CD4-positive, CD25-positive, alpha-beta regulatory T cell (primary cell): ENCODE measurements at regions not wholly inside any gene's neighbourhood (a gene's known extent, or its start where the extent isn't known, plus 50 kb on each side); places are given as distances from the start of the nearest gene placed in this dataset.

ENCODE experiments used
- ATAC-seq, 2 donors: fragments of 150-1000 bp; cut with Tn5 transposase; one replicate each; pipeline ENCODE4 v1.10.0; 2021; ENCODE audit warnings: low read depth in 2 of 2, moderate number of reproducible peaks in 2 of 2, moderate library complexity in 1 of 2
- DNase-seq, 3 donors: peaks; one replicate each; pipeline versions ENCODE4 v3.0.0 to v3.0.0-alpha.2; 2012 to 2022; ENCODE audit warnings: mixed read lengths in 1 of 3
- H3K27ac ChIP-seq: one replicate; pipeline ENCODE4 v1.7.0; 2013; ENCODE audit warnings: mild to moderate bottlenecking, low read length; ENCODE audit not compliant: insufficient read depth, poor library complexity, severe bottlenecking
- H3K27me3 ChIP-seq: one replicate; pipeline ENCODE4 v1.7.0; 2013; ENCODE audit warnings: low read length; ENCODE audit not compliant: control insufficient read depth, insufficient read depth
- H3K36me3 ChIP-seq: one replicate; pipeline ENCODE4 v1.7.0; 2013; ENCODE audit warnings: mild to moderate bottlenecking, low read length, moderate library complexity; ENCODE audit not compliant: control insufficient read depth, insufficient read depth
- H3K4me1 ChIP-seq: 2 replicates; pipeline ENCODE4 v1.7.0; 2013; ENCODE audit warnings: mild to moderate bottlenecking, low read length; ENCODE audit not compliant: insufficient read depth, control insufficient read depth, poor library complexity, severe bottlenecking
- H3K4me3 ChIP-seq: one replicate; pipeline ENCODE4 v1.7.0; 2013; ENCODE audit warnings: low read depth, mild to moderate bottlenecking, low read length, moderate library complexity
- H3K9me3 ChIP-seq, 2 experiments: 1 replicate in 1 of 2; 2 replicates in 1 of 2; pipeline ENCODE4 v1.7.0; 2013; ENCODE audit warnings: low read length in 2 of 2, mild to moderate bottlenecking in 1 of 2, moderate library complexity in 1 of 2; ENCODE audit not compliant: control insufficient read depth in 2 of 2
- H3K27ac Mint-ChIP-seq, 3 donors: one replicate each; pipeline ENCODE4 v1.8.0; 2020 to 2022; ENCODE audit warnings: mild to moderate bottlenecking in 3 of 3, mixed read lengths in 3 of 3, moderate library complexity in 2 of 3
- H3K27me3 Mint-ChIP-seq: one replicate; pipeline ENCODE4 v1.8.0; 2022; ENCODE audit warnings: mild to moderate bottlenecking, mixed read lengths
- H3K36me3 Mint-ChIP-seq: one replicate; pipeline ENCODE4 v1.8.0; 2020; ENCODE audit warnings: mixed read lengths
- H3K4me1 Mint-ChIP-seq, 4 donors: one replicate each; pipeline ENCODE4 v1.8.0; 2020 to 2022; ENCODE audit warnings: mixed read lengths in 4 of 4, mild to moderate bottlenecking in 1 of 4
- H3K4me3 Mint-ChIP-seq, 4 donors: one replicate each; pipeline ENCODE4 v1.8.0; 2020 to 2022; ENCODE audit warnings: mild to moderate bottlenecking in 4 of 4, mixed read lengths in 4 of 4, moderate library complexity in 3 of 4
- H3K9me3 Mint-ChIP-seq, 7 donors: one replicate each; pipeline ENCODE4 v1.8.0; 2020 to 2022; ENCODE audit warnings: mixed read lengths in 7 of 7, mild to moderate bottlenecking in 3 of 7, moderate library complexity in 2 of 7

DNA sequence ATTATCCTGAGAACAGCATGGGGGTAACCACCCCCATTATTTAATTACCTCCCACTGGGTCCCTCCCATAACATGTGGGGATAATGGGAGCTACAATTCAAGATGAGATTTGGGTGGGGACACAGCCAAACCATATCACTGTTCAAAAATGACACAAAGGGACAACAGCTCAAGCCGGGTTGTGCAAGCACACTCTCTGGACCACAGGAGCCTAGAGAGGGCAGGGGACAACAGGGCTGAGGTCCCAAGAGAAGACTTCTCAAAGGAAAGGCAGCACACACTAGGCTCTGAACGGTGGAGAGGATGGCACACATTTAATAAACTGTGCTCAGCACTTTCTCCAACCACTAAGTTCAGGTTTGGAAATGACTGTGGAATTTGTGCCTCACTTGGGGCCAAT is 122.1 kb upstream of the PKDCC start:
- Histone ChIP-seq H3K36me3 (no peaks in the 10 kb centered on the region), H3K27me3 (no peaks in the 10 kb centered on the region), H3K27ac (no peak overlapping the region), H3K4me3 (no peak overlapping the region), H3K4me1 (no peaks in the 10 kb centered on the region), H3K9me3 (peaks cover 0 to 1% of the 10 kb centered on the region in 2 experiments)
- Mint-ChIP-seq H3K9me3 (peaks cover 0 to 3% (median 0%) of the 10 kb centered on the region in 7 donors), H3K4me3 (no peak overlapping the region), H3K4me1 (no peaks in the 10 kb centered on the region), H3K27ac (no peak overlapping the region), H3K27me3 (peaks cover 5% of the 10 kb centered on the region), H3K36me3 (no peaks in the 10 kb centered on the region)
- ATAC-seq (no peak), DNase-seq (no peak)

DNA sequence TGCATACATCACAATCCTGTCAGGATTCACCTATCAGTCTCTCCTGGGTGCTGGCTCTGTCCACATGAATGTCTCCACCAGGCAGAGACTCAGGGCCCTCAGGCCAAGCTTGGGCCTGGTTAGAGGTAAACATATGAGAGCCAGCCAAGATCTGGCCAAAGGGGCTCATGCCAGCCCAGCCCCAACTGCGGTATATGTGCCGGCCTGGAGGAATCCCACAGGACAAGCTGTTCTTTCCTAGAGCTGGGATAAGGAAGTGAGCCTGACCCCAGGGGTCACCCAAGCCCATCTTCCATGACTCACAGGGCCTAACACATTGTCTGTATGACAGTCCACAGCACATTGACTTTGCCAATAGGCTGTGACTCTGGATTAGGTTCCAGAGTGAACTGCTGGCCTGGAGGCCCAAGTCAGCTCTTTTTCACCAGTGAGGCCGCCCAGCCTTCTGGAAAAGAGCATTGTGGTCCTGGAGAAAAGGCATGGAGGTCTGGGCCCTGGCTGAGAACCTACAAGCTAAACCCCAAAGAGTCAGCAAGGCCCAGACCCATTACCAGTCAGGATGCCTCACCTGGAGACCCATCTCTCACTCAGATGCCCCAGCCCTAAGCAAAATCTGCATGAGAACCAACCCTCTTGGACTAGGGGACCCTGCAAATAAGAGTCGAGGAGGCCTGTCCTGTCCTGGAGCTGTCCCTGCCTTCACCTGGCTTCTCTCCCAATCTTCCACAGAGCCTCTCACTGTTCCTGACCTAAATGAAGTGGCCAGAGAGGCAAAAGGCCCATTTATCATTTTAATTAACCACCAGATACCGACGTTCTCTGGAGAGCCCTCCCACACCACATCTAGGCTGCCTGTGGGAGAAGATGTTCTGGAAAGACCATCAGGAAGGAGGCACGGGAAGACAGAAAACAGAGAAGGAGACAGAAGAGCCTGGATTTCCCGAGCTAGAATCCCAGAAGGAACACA is 120.9 kb upstream of the PKDCC start:
- H3K27me3 ChIP-seq = no peaks in the 10 kb centered on the region
- no peak overlapping the region for H3K4me3 ChIP-seq
- Mint-ChIP-seq H3K9me3 (peaks cover 0 to 3% (median 0%) of the 10 kb centered on the region in 7 donors), H3K27ac (no peak overlapping the region), H3K4me3 (no peak overlapping the region), H3K36me3 (no peaks in the 10 kb centered on the region), H3K4me1 (no peaks in the 10 kb centered on the region), H3K27me3 (no peaks in the 10 kb centered on the region)
- H3K27ac ChIP-seq = no peak overlapping the region
- ATAC-seq (no peak), DNase-seq (no peak)
- no peaks in the 10 kb centered on the region for H3K36me3 ChIP-seq
- no peaks in the 10 kb centered on the region for H3K4me1 ChIP-seq
- peaks cover 0 to 1% of the 10 kb centered on the region in 2 experiments for H3K9me3 ChIP-seq

DNA sequence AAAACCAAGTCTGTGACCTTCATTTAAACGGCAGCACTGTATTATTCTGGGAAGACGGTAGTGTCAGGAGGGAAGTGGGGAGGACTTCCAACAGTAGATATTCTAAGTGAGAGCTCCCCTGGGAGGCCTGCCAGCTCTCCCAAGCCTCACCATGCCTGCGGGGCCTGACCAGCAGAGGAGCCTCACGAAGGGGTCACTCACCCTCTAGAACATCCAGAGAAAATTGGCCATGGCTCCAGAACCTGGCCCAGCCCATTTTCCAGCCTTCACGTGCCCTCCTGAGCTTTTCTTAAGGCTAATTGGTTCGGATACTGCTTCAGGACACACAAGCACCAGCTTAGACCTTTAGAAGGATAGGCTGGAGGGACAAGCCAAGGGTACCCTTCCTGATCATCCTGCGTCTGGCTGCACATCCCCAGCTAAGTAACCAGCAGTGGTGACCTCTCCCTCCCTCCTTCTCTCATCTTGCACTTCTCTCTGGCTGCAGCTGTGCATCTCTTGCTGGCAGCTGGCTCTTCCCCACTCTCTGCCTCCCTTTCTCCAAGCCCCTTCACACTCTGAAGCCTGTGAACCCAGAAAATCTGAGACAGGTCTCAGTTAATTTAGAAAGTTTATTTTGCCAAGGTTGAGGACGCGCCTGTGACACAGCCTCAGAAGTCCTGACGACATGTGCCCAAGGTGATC is 120.1 kb upstream of the PKDCC start:
- Mint-ChIP-seq H3K4me1 (no peaks in the 10 kb centered on the region), H3K9me3 (peaks cover 0 to 3% (median 0%) of the 10 kb centered on the region in 7 donors), H3K27ac (peak overlapping the region in 1 of 3 donors; percentile 86), H3K27me3 (no peaks in the 10 kb centered on the region), H3K4me3 (no peak overlapping the region), H3K36me3 (no peaks in the 10 kb centered on the region)
- DNase-seq = no peak
- no peak for ATAC-seq
- no peaks in the 10 kb centered on the region for H3K36me3 ChIP-seq
- no peaks in the 10 kb centered on the region for H3K4me1 ChIP-seq
- H3K27ac ChIP-seq = no peak overlapping the region
- H3K27me3 ChIP-seq = no peaks in the 10 kb centered on the region
- H3K4me3 ChIP-seq = no peak overlapping the region
- peaks cover 0 to 1% of the 10 kb centered on the region in 2 experiments for H3K9me3 ChIP-seq

DNA sequence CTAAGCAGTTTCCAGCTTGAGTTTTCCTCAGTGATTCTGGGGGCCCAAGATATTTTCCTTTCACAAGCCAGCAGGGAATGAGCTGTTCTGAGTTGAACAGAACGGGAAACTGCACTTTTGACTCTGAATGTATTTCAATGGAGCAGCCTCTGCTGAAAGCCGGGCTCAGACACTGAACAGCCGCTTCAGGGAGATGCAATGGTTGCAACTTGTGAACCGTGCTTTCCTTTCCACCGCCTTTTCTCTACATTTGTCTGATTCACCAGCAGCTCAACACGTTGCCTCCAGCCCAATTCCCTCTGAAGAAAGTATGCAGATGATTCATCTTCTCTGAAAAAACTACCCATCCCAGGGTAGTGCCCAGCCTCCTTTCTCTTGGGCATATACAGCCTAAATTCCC is 119.3 kb upstream of the PKDCC start:
- Histone ChIP-seq H3K4me3 (no peak overlapping the region), H3K36me3 (no peaks in the 10 kb centered on the region), H3K27me3 (no peaks in the 10 kb centered on the region), H3K4me1 (no peaks in the 10 kb centered on the region), H3K27ac (no peak overlapping the region), H3K9me3 (peaks cover 0 to 1% of the 10 kb centered on the region in 2 experiments)
- H3K4me3 Mint-ChIP-seq = no peak overlapping the region
- ATAC-seq (no peak), DNase-seq (no peak)
- no peaks in the 10 kb centered on the region for H3K36me3 Mint-ChIP-seq
- H3K27ac Mint-ChIP-seq = no peak overlapping the region
- H3K4me1 Mint-ChIP-seq = no peaks in the 10 kb centered on the region
- H3K9me3 Mint-ChIP-seq = peaks cover 0 to 3% (median 0%) of the 10 kb centered on the region in 7 donors
- no peaks in the 10 kb centered on the region for H3K27me3 Mint-ChIP-seq

DNA sequence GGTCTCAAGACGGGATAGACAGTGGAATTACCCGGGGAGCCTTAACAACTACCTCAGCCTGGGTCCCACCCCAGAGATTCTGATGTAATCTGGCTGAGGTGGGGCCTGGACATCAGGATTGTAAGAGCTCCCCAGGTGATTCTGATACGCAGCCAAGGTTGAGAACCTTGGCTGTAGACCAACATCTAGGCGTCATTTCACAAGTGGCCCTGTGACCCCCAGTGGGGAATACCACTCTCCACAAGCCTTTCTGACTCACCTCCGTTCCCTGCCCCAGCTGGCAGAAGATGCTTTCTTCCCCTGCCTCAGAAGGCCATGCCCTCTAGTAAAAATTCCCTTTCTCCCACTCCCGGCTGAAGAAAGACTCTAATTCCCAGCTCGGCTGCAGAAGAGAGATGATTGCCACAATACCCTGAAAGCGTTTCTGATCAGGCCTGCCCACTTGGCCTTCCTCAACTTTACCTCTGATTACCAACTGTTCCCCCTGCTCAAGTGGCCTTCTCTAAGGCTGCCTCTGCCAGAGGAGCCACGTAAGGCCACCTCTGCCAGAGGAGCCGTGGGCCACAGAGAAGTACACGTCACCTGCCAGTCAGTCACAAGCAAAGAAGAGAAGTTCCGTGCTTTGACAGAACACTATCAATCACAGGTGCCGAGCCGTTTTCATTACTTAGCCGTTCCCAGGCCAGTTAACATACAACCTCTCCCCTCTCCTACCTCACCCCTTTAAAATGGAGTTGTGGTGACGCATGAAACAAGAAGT is 116.8 kb upstream of the PKDCC start:
- no peaks in the 10 kb centered on the region for H3K9me3 ChIP-seq
- H3K4me3 Mint-ChIP-seq = no peak overlapping the region
- ATAC-seq = no peak

DNA sequence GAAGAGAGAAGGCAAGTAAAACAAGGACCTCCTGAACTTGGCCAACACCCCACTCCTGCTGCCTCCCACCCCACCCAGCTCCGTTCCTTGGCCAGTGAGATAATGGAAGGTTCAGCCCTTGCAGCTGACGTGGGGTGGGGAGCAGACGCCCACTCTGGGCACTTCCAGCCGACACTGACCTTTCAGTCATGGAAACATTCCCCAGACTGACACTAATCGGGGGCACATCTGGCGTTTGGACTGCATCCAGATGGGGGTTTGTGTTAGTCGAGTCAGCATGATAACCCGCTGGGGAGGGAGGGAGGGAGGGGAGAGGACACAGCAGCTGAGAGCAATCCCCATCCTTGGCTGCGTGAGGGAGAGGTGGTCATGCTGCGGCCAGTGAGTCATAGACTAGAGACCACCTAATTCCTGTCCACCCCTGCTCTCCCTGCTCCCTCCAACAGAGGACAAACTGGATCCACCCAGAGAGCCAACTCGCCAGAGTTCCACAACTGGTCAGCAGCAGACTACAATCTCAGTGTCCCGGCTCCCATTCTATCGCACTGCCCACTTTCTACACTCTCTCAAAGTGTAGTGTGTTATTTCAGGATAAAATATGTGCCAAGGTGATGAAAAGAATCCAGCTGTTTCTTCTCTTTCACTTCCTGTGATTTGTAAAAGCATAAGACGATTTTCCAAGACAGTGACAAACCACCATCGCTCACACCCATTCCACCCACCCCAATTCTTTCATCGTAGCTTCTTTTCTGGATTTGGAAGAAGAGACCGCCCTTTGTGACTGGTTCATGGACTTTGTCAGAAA is 115.4 kb upstream of the PKDCC start:
- H3K27ac ChIP-seq = no peak overlapping the region
- Mint-ChIP-seq H3K9me3 (no peaks in the 10 kb centered on the region), H3K4me3 (no peak overlapping the region), H3K36me3 (no peaks in the 10 kb centered on the region), H3K4me1 (no peaks in the 10 kb centered on the region), H3K27me3 (no peaks in the 10 kb centered on the region), H3K27ac (no peak overlapping the region)
- H3K36me3 ChIP-seq = no peaks in the 10 kb centered on the region
- H3K9me3 ChIP-seq = no peaks in the 10 kb centered on the region
- no peaks in the 10 kb centered on the region for H3K4me1 ChIP-seq
- DNase-seq (no peak), ATAC-seq (no peak)
- no peaks in the 10 kb centered on the region for H3K27me3 ChIP-seq
- no peak overlapping the region for H3K4me3 ChIP-seq

More for the DNA sequence above, 116.8 kb upstream of the PKDCC start:
- no peak overlapping the region for H3K27ac ChIP-seq
- H3K27ac Mint-ChIP-seq = no peak overlapping the region
- no peaks in the 10 kb centered on the region for H3K27me3 Mint-ChIP-seq
- no peak for DNase-seq
- H3K9me3 Mint-ChIP-seq = no peaks in the 10 kb centered on the region
- no peaks in the 10 kb centered on the region for H3K36me3 ChIP-seq
- H3K4me1 Mint-ChIP-seq = no peaks in the 10 kb centered on the region
- no peaks in the 10 kb centered on the region for H3K27me3 ChIP-seq
- H3K36me3 Mint-ChIP-seq = no peaks in the 10 kb centered on the region
- H3K4me1 ChIP-seq = no peaks in the 10 kb centered on the region
- no peak overlapping the region for H3K4me3 ChIP-seq

DNA sequence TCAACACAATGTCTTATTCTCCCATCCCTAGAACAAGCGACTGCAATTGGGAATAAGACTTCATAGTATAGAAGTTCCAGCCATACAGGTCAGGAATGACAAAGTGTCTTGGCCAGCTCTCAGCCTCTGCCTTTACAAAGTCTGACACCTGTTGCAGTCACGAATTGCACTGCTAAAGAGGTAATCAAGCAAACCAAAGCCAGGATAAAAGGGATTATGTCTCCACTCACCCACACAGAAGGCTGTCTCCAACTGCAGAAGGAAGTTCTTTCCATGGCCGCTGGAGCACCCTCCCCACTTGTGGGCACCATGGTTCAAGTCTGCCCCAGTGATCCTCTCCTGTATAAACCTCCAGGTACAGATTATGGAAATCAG is 114.8 kb upstream of the PKDCC start:
- no peaks in the 10 kb centered on the region for H3K4me1 Mint-ChIP-seq

More for the DNA sequence above, 114.8 kb upstream of the PKDCC start:
- Mint-ChIP-seq H3K4me3 (no peak overlapping the region), H3K27me3 (no peaks in the 10 kb centered on the region), H3K36me3 (no peaks in the 10 kb centered on the region), H3K9me3 (no peaks in the 10 kb centered on the region), H3K27ac (no peak overlapping the region)
- Histone ChIP-seq H3K4me1 (no peaks in the 10 kb centered on the region), H3K27ac (no peak overlapping the region), H3K9me3 (no peaks in the 10 kb centered on the region), H3K4me3 (no peak overlapping the region), H3K36me3 (no peaks in the 10 kb centered on the region), H3K27me3 (no peaks in the 10 kb centered on the region)
- no peak for DNase-seq
- no peak for ATAC-seq
